ENCODE measurements at regions not wholly inside any gene's neighbourhood (a gene's known extent, or its start where the extent isn't known, plus 50 kb on each side); places are given as distances from the start of the nearest gene placed in this dataset.
A peak's percentile ranks its signal among the peaks of the same experiment; 100 is the strongest.

DNA sequence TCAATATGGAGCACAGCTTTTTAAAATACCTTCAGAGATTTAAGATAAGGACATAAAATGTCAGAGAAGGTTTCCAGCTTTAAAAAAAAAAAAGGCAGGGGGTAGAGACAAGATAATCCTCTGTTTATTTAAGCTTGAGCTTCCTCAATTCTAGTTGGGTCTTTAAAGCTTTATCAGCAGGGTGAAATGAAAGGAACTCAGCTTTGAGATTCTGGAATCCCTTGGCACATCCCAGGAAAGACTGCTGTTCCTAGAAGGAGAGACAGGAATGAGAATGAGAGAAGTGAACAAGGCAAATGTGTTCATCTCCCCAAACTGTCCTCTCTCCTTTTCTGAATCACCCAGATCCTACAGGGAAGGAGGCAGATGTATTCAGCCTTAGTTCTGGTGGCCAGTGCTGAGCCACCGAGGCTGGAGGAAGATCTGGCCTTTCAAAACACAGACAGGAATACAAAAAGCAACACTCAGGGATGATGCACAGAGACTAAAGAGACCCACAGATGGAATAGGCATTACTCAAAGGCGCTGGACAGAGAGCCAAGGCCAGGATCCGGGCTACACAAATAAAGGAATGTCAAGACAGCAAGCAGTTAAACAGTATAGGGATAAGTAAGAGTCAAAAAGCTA lies 385.8 kb upstream of the DUSP10 start:
- POLR2A ChIA-PET = no interaction called here
- no peak for DNase-seq (ENCODE audit: low read depth, low spot score)
- TF ChIP-seq, protein P1, sequence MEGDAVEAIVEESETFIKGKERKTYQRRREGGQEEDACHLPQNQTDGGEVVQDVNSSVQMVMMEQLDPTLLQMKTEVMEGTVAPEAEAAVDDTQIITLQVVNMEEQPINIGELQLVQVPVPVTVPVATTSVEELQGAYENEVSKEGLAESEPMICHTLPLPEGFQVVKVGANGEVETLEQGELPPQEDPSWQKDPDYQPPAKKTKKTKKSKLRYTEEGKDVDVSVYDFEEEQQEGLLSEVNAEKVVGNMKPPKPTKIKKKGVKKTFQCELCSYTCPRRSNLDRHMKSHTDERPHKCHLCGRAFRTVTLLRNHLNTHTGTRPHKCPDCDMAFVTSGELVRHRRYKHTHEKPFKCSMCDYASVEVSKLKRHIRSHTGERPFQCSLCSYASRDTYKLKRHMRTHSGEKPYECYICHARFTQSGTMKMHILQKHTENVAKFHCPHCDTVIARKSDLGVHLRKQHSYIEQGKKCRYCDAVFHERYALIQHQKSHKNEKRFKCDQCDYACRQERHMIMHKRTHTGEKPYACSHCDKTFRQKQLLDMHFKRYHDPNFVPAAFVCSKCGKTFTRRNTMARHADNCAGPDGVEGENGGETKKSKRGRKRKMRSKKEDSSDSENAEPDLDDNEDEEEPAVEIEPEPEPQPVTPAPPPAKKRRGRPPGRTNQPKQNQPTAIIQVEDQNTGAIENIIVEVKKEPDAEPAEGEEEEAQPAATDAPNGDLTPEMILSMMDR (IDR thresholded peaks at IDR 0.05; ENCODE audit: insufficient read depth, low read length, missing control alignments) = no peak
- CTCF ChIA-PET = interaction anchor here (2.1 to 2.4 kb wide), 2 partner anchors 9 to 327 kb away, joined by 5 to 13 read pairs; no protein-coding TSS in a partner anchor
- no peak overlapping the region for H3K4me3 ChIP-seq (ENCODE audit: low read depth, low read length)

DNA sequence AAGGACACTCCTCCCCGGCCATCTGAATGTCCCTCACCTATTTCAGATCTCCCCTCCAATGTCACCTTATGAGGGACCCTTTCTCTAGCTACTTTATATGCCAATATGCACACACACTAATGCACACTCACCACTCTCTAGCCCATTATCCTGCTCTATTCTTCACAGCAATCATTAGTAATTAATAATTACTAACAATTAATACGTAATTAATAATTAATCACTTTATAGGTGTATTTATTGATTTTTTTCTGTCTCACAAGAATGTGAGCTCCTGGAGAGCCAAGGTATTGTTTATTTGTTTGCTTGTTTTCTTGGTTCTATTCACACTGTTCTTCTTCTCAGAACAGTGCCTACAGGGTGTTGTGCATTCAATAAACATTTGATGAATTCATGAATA lies 385.2 kb upstream of the DUSP10 start:
- DNase-seq (ENCODE audit: low read depth, low spot score) = no peak
- H3K4me3 ChIP-seq (ENCODE audit: low read depth, low read length) = no peak overlapping the region
- ChIA-PET POLR2A (no interaction called here), CTCF (interaction anchor here (2.1 to 2.4 kb wide), 2 partner anchors 10 to 328 kb away, joined by 5 to 13 read pairs; no protein-coding TSS in a partner anchor)
- TF ChIP-seq, protein P1 (IDR thresholded peaks at IDR 0.05; ENCODE audit: insufficient read depth, low read length, missing control alignments) = no peak

DNA sequence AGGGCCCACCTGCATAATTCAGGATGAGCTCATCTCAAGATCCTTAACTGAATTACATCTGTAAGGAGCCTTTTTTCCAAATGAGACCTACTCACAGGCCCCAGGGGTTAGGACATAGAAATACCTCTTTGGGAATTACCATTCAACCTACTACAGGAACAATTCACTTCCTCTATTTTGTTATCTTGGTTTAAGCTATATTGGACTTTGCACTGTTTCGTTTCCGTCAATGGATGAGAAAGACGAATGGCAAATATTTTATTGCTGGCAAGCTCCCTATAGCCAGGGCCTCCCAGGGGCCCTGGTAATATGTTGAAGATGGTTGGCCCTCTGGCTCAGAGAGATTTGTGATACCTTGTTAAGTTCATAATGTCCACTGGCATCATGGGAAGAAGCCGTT lies 384.2 kb upstream of the DUSP10 start:
- POLR2A ChIA-PET = no interaction called here
- TF ChIP-seq, protein P1 (IDR thresholded peaks at IDR 0.05; ENCODE audit: insufficient read depth, low read length, missing control alignments) = no peak
- CTCF ChIA-PET = interaction anchor here (0.6 to 2.4 kb wide), 5 partner anchors 11 to 329 kb away, joined by 3 to 13 read pairs (median 3); no protein-coding TSS in a partner anchor
- H3K4me3 ChIP-seq (ENCODE audit: low read depth, low read length) = no peak overlapping the region
- no peak for DNase-seq (ENCODE audit: low read depth, low spot score)

DNA sequence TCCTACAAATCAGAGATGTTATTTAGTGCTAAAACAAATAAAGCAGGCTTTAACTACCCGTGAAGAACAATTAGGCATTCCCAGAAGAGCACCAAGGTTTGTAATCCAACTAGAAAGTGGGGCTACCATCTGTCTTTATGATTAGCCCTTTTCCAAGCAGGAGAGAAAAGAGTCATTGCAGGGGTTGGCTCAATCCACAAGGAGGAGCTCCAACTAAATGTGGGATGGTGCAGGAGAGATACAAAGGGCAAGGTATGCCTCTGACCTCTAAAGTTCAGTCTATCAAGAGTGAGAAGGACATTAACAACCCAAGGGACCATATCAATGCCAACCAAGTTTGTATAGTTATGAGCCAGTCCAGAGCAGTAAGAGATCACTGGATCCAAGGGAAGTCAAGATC lies 382.7 kb upstream of the DUSP10 start:
- no peak for DNase-seq (ENCODE audit: low read depth, low spot score)
- no peak overlapping the region for H3K4me3 ChIP-seq (ENCODE audit: low read depth, low read length)
- POLR2A ChIA-PET = no interaction called here
- CTCF ChIA-PET = interaction anchor here (1.2 to 2.8 kb wide), 4 partner anchors 9 to 330 kb away, joined by 3 to 17 read pairs (median 4); no protein-coding TSS in a partner anchor
- TF ChIP-seq, protein P1 (IDR thresholded peaks at IDR 0.05; ENCODE audit: insufficient read depth, low read length, missing control alignments) = peak; percentile 7

DNA sequence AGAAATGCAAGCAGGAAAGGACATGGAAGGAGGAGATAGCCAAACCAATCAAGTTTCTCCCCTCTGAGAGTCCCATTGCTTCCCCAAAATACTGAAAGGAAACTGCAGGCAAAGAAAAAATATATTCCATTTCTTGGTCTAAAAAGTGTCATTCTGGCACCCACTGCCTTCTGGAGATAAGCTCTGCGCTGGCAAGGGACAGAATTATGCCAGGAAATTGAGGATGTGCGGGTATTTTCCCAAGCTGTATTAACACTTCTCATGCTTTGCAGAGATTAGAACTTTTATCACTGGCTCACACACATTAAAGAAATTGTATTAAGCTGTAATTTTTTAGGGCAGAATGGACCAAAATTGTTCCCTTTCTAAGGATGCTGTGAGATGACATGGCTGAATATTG lies 381.2 kb upstream of the DUSP10 start:
- TF ChIP-seq, protein P1 (IDR thresholded peaks at IDR 0.05; ENCODE audit: insufficient read depth, low read length, missing control alignments) = no peak
- no peak for DNase-seq (ENCODE audit: low read depth, low spot score)
- ChIA-PET POLR2A (no interaction called here), CTCF (interaction anchor here (1.5 to 2.8 kb wide), 2 partner anchors 14 to 332 kb away, joined by 3 to 17 read pairs; no protein-coding TSS in a partner anchor)
- no peak overlapping the region for H3K4me3 ChIP-seq (ENCODE audit: low read depth, low read length)

DNA sequence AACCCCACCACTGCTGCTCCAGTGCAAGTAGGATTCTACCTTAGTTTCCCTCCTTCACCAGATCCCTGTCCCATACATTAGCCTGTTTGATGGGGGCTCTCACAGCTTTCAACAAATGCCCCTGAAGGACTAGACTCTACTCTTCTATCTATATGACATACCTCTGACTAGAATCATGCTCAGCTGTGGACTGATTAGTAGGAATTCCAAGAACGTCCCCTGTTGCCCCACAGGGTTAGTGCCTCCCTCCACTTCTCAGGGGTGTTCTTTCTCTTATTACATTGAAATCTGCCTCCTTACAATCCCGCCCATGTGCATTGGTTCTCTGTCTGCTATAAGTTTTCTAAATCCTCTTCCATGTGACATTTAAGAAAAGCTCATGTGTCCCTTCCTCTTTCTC lies 375.9 kb upstream of the DUSP10 start:
- CTCF ChIA-PET = interaction anchor here (1.6 kb wide), 1 partner anchor 21 kb away, joined by 3 read pairs; no protein-coding TSS in a partner anchor
- POLR2A ChIA-PET = no interaction called here
- TF ChIP-seq, protein P1 (IDR thresholded peaks at IDR 0.05; ENCODE audit: insufficient read depth, low read length, missing control alignments) = no peak
- no peak overlapping the region for H3K4me3 ChIP-seq (ENCODE audit: low read depth, low read length)
- DNase-seq (ENCODE audit: low read depth, low spot score) = no peak
